Midbrain (tissue), 1 donor: ENCODE measurements at regions not wholly inside any gene's neighbourhood (a gene's known extent, or its start where the extent isn't known, plus 50 kb on each side); places are given as distances from the start of the nearest gene placed in this dataset.

Source experiments
- DNase-seq: peaks from one replicate; lab custom pipeline; 2025; lab: John Stamatoyannopoulos, UW

DNA sequence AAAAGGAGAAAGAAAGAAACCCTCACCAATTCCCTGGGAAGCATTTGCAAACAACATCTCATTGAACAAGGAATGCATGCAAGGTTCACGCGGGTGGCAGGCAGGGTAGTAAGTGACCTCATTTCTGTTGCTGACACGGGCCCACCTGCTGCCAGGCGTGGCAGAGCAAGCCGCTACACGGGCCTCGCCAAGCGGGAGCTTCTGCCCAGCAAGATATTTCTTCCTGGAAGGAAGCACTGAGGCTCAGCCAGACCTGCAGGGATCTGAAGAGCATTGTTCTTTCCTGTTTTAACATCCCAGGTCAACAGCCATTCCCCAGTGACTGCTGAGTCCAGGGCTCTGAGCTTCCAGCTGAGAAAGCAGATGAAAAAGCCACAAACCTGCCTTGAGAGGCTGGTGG lies 91.9 kb upstream of the IGSF21 start:
- no peak for DNase-seq

DNA sequence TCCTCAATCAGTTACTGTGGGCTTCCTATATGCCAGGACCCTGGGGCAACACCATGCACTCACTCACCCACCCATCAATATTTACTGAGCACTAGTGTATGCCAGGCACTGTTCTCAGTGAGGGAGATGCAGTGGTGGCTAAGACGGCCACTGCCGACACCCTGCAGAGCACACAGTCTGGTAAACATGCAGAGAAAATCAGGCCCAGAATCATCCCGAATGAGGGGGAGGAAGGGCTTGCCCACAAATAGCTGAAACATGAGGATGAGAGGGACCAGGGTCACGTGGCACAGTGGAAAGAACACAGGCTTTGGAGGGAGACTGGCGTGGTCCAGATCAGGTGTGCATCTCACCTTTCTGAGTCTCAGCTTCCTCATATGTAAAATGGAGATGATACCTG lies 89.2 kb upstream of the IGSF21 start:
- no peak for DNase-seq

DNA sequence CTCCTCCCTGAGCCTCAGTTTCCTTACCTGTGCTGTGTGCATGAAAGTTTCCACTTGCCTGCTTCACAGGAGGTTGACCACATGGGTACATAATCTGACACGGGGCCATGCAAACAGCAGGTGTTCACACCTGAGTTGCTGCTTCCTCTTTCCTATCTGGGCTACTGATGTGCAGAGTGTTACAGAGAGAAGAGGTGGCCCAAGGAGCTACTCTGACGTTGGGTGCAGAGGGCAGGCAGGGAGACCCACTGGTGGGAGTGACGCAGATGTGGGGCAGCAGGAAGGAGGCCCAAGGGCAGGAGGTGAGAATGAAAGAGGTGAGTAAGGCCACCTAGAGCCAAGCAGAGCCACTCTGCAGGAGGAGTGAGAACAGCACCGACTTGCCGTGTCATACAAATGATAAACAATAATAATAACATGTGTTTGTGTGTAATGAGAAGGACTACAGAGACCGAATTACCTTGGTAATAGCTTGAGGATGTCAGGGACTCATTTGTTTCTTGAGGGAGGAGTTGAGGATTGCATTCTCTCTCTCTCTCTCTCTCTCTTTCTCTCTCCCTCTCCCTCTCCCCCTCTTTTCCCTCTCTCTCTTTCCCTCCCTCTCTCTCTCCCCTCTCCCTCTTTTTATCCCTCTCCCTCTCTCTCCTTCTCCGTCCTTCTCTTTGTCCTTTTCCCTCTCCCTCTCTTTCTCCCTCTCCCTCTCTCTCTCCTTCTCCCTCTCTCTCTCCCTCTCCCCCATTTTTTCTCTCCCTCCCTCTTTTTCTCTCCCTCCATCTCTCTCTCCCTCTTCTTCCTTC lies 87.4 kb upstream of the IGSF21 start:
- DNase-seq: no peak

DNA sequence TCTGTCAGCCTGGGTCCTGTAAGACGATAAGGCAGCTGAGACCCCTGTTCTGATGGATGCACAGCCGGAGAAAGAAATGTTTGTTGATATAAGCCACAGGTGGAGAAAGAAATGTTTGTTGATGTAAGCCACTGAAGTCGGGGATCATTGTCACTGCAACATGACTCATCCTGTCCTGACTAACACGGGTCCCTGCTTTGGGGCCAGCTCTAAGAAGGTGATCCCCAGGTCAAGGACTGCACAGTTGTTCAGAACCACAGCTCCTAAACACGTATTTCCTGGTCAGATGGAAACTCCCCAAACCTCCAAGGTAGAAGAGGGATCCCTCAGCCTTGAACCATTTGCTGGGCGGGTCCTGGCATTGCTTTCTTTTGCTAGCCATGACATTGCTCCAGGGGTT lies 86.4 kb upstream of the IGSF21 start:
- DNase-seq: no peak

DNA sequence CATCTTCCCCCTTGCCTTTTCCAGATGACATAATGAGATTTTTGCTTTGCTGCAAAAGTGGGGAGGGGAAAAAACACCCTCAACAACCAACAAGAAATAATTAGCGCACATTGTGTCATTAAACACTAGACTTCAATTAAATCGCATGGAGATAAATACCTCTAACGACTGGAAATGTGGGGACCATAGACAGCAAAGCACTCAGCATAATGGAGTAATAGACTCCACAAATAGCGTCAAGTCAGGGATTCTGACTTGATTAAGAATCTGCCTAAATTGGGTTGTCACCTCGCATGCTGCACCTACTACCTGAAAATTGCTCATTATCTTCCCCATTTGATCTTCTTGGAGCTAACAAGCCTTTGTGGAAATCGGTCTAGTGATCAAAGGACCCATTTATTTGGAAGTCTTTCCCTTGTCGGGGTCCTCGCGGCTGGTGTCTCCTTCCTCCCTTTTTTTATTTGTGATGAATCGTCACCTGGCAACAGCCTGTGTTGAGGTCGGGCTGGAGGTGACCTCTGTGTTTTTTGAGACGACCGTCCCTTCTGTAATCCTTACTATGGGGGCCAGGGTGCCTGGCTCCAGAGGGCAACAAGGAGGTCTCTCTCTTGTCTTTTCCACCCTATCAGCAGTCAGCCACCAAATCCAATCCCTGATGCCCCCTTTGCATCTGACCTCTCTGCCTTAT lies 75.3 kb upstream of the IGSF21 start:
- no peak for DNase-seq

DNA sequence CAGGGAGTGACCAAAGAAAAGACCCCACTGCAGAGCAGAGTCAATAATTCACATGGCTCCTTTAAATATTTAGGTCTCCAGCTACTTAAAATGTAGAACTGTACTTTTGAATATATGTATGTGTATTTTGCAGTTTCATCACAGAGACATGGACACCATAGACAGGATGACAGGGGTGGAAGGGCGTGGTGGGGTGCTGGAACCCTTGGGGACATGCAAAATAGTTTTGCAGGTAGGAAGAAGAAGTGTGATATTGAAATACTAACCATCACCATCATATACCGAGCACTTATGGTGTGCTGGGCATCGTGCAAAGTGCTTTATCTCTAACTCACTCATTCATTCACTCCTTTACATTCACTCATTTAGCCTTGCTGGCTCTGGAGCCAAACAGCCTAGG lies 72.5 kb upstream of the IGSF21 start:
- no peak for DNase-seq

DNA sequence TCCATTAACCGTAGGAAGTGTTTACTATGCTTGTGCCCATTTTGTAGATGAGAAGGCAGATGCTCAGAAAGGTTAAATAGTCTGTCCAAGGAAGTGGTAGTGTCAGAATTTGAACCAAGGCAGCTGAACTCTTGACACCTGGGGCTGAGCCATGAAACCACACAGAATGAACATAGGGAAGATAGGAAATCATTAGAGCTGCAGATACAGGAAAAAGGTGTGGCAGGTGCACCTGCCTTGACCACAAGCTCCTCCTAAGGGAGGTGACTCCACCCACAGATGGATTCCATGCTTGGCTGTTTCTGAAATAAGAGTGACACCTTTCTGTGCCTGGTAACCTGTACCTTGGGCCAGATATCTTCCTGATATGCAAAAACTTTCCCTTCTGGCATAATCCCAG lies 69.9 kb upstream of the IGSF21 start:
- DNase-seq: no peak

DNA sequence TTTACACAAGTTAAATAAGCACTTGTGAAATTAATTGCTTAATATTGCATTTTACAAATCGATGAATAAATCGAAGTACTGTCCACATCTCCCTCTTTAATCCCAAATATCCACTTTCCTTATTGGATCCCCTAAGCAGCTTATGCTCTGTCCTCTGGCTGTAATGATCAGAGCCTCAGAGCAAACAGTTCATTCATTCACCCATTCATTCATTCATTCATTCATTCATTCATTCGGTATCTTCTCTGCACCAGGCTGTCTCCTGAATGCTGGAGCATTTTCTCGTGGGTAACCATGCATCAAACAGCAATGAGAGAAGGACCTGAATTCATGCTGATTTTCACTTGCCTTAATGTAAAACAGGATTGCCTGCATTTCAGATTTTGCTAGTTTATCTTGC lies 69.5 kb upstream of the IGSF21 start:
- no peak for DNase-seq

DNA sequence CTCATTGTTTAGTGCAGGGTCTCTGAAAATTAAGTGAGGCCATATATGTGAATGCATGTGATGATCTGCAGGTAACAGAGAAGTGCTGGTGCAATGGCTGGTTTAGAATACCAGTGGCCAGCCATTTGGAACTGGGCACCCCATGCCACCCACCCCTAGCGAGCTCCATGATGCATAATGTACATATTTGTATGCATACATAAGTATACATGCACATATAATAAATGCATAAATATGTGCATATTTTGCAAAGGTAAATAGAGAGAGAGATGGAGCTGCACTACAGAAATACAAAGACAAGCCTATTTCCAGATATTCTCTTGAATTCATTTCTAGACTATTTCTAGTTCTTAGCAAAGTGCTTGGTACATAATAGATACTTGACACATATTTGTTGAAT lies 68.5 kb upstream of the IGSF21 start:
- no peak for DNase-seq

DNA sequence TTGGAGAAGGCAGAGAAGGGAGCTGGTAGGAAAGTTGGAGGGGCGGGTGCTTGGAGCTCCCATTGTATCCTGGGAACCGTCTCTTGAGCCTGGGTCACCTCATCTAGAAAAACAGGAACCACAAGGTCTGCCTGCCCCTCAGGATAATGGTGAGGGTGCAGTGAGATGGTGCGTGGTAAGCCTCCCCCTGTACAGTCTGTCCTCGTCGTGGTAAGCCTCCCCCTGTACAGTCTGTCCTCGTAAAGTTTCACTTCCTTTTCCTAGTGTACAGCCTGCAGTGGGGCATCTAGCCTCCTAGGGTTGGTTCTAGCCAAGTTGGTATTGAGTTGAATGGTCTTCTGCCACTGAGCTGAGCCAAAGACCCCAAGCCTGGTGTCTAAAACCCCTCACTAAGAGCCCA lies 66.5 kb upstream of the IGSF21 start:
- DNase-seq: no peak

DNA sequence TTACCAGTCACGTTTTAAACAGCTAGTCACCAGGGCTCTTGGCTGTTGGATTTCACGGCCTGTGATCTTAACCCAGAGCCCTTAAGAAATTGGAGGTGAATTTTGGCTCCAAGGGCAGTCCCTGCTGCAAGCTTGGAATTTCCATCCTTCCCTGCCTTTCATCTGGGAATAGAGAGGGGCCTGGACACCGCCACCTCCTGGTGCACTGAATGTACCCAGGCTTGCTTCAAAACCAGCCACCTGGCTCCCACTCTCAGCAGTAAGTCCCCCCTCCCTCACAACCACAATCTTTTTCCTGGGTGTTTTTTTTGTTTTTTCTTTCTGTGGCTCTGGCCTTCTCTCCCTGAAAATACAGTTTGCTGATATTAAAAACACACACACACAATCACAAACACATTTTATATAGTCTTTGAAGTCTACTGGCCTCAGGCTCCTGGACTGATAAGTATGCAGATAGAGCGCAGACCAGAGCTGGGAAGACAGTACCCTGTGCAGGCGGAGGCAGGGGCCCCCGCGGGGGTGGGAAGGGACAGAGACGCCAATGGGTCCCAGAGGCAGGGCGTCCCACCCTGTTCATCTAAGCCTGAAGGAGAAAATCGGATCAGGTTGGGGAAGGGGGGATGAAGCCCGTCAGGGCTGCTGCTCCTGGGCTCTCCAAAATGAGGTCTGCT lies 65.8 kb upstream of the IGSF21 start:
- DNase-seq: no peak

DNA sequence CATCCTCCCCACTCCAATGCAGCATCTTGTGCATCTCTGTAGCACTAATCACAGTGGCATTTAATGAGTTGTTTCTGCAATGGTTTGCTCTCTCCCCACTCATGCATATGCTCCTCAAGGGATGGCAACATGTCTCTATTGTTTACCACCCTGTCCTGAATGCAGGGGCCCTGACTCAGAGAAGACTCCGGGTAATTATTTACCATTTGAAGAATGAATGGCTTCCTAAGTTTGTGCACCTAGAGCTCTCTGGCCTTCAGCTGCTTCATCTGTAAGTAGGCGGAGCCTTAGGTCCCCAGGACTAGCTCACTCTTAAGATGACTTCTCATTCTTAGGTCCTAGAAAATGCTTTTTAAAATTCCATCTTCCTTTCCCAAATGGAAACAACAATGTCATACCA lies 63.7 kb upstream of the IGSF21 start:
- DNase-seq: no peak

DNA sequence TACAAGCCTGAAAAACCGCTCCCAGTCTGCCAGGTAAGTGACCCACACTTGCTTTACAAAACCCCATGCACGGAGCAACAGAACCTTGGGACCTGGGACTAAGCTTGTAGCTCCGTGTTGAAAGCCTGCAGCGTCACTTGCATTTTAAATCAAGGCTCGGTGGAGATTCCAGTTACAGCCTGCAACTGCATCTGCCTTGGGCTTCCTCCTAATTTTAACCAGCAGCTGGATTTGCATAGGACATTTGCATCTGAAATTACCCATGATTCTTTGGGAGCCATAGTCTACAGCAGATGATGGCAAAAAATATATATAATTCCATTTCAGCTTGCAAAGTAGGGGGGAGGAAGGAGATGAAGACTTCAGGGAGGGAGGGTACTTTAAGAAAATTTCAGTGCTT lies 62.4 kb upstream of the IGSF21 start:
- no peak for DNase-seq

DNA sequence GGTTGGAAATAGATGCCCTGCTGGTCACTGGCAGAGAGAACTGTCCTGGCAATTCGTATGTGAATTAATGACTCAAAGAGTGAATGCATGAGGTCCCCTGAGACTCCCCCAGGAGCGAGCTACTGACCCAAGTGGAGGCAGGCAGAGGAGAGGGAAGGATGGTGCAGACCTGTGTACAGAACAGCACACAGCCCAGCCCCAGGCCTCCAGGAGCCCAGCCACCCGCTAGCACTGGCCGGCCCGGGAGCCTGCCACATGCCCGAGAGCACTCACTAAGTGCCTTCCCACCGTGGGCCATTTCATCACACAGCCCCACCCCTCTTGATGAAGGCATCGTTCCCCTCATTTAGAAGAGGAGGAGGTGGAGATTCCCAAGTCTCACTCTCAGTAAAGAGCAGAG lies 62.0 kb upstream of the IGSF21 start:
- DNase-seq: no peak

DNA sequence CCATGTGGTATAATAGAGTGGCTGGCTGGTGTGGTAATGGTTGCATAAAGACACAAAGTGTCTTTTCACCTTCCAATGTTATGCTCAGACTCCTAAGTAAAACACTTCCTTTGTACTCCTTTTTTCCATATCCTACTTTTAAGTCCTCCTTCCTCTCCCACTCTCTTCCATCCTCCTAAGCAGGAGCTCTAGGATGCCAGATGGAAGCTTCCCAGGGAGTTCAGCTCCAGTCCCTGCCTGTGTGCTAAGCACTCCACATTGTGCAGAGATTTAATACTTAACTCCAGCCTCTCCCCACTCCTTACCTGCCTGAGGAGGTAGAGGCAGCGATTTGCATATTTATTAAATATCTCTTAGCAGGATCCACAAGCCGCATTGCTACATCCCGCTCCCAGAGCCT lies 60.5 kb upstream of the IGSF21 start:
- DNase-seq: no peak

DNA sequence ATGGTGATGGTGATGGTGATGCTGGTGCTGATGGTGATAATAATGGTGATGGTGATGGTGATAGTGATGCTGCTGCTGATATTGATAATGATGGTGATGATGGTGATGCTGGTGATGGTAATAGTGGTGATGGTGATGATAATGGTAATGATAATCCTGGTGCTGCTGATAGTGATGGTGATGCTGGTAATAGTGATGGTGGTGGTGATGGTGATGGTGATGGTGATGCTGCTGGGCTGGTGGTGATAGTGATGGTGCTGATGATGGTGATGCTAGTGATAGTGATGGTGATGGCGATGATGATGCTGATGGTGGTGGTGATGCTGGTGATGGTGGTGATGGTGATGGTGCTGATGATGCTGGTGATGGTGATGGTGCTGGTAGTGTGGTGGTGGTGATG lies 58.4 kb upstream of the IGSF21 start:
- DNase-seq: no peak

DNA sequence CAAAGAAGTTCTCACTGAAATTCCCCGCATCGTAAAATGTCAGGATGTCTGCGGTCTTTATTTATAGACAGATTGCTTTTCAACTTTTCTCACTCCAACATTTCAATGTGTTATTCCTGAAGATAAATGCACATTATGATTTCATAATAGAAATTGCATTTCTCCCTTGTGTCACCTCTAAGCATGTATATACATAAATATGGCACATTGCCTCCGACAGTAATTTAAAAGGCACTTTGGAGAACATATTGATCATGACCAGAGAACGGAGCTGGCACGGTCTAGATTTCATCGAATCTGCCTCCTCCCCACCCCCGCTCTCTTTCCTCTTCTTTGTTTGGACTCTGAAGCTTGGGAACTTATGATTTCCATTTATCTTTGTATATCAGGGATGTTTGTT lies 54.9 kb upstream of the IGSF21 start:
- no peak for DNase-seq

DNA sequence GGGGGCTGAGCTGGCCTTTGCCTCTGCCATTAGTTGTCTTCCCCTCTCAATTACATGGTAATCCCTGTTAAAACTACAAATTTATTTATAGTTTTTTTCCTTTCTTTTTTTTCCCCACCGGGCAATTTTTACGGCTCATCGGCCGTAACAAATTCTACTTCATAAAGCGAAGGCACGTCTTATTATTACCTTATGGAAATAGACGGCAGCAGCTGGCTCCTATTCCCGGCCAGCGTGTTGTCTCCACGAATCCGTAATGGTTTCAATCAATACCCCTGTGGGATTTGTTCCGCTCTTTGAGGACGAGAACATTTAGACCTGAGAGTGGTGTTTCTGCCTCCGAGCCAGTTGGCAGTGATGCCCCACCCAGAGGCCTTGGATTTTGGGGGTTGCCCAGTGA lies 52.4 kb upstream of the IGSF21 start:
- DNase-seq: no peak

DNA sequence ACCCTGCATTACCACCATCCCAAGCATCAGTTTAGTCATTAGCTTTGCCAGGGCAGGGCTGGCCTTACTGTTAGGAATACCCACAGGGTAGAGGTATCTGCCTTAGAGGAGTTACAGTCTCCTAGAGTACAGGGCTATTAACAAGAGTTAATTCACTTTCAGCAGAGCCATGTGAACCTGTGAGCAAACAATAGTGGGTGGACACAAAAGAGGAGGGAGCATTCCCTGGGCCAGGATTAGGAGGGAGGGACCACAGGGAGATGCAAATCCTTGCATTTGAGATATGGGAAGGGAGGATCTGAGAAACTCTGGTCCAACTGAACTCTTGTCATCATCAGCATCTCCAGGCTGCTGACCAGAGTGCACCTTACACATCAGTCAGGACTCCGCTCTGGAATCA lies 51.1 kb upstream of the IGSF21 start:
- no peak for DNase-seq

DNA sequence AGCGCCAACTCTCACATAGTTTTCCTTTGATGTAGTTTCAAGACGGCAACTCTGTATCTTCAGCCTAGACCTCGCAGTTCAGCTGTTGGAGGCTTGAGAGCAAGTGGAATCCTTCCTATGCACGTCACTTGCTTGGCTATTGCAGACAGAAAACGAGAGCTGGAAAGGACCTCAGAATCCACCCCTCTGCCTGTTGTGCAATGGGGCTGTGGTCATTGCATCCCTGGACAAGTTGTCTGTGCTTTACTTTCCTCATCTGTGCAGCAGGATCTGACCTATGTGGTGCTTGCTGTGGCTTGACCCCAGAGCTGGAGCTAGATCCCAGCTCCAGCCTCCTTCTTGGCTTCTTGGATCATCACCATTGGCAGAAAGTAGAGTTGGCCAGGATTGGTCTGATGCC lies 50.0 kb upstream of the IGSF21 start:
- no peak for DNase-seq
